Gastroesophageal sphincter (tissue), 4 donors: ENCODE measurements at regions not wholly inside any gene's neighbourhood (a gene's known extent, or its start where the extent isn't known, plus 50 kb on each side); places are given as distances from the start of the nearest gene placed in this dataset.

ENCODE experiments used
- ATAC-seq: fragments of 150-250 bp; one replicate; pipeline ENCODE4 v1.9.1; 2016; ENCODE audit warnings: mild to moderate bottlenecking, moderate library complexity
- H3K27ac ChIP-seq, 4 donors: fragments of 200-600 bp; sonication (generic) in 3 of 4; 1 replicate in 3 of 4; 2 replicates in 1 of 4; pipeline ENCODE4 v1.5.1; 2016 to 2019
- H3K27me3 ChIP-seq: fragments of 200-600 bp; sonication (generic); one replicate; pipeline ENCODE4 v1.5.1; 2019
- H3K36me3 ChIP-seq, 2 donors: fragments of 200-600 bp; sonication (generic); one replicate each; pipeline ENCODE4 v1.5.1; 2019; ENCODE audit warnings: control low read depth in 1 of 2
- H3K4me1 ChIP-seq, 3 donors: fragments of 200-600 bp; sonication (generic); 1 replicate in 2 of 3; 2 replicates in 1 of 3; pipeline ENCODE4 v1.5.1; 2016 to 2019; ENCODE audit warnings: control low read depth in 2 of 3
- H3K4me3 ChIP-seq, 2 donors: fragments of 200-600 bp; sonication (generic); one replicate each; pipeline ENCODE4 v1.5.1; 2019; ENCODE audit warnings: mild to moderate bottlenecking in 1 of 2, moderate library complexity in 1 of 2
- H3K9me3 ChIP-seq, 3 donors: fragments of 200-600 bp; sonication (generic); one replicate each; pipeline ENCODE4 v1.5.1; 2017 to 2019; ENCODE audit warnings: control low read depth in 2 of 3
- EP300 ChIP-seq: sonication (generic); formaldehyde crosslinking; IDR thresholded peaks from one replicate; pipeline ENCODE4 v1.6.1; 2017; ENCODE audit warnings: antibody characterized with exemption, mild to moderate bottlenecking
- POLR2A ChIP-seq, 2 donors: fragments of 450-650 bp; IDR thresholded peaks; one replicate each; pipeline ENCODE4 v1.6.1; 2017; ENCODE audit warnings: antibody characterized with exemption in 2 of 2, mild to moderate bottlenecking in 2 of 2, moderate library complexity in 1 of 2
- POLR2AphosphoS5 ChIP-seq: sonication (generic); formaldehyde crosslinking; IDR thresholded peaks from one replicate; pipeline ENCODE4 v1.6.1; 2017; ENCODE audit warnings: antibody characterized with exemption
- WGBS, 2 donors: methylation state at CpG; one replicate each; pipeline ENCODE4 v1.1.5; 2018; ENCODE audit warnings: low coverage in 1 of 2; 5-methylcytosine and 5-hydroxymethylcytosine counted together
- TF ChIP-seq, protein P1 (sequence below), 4 experiments: fragments of 200-600 bp in 2 of 4; fragments of 450-650 bp in 2 of 4; sonication (generic) in 1 of 4; IDR thresholded peaks; one replicate each; pipeline ENCODE4 v1.5.1; 2017 to 2019; ENCODE audit warnings: antibody characterized with exemption in 4 of 4, mild to moderate bottlenecking in 2 of 4, moderate library complexity in 2 of 4

DNA sequence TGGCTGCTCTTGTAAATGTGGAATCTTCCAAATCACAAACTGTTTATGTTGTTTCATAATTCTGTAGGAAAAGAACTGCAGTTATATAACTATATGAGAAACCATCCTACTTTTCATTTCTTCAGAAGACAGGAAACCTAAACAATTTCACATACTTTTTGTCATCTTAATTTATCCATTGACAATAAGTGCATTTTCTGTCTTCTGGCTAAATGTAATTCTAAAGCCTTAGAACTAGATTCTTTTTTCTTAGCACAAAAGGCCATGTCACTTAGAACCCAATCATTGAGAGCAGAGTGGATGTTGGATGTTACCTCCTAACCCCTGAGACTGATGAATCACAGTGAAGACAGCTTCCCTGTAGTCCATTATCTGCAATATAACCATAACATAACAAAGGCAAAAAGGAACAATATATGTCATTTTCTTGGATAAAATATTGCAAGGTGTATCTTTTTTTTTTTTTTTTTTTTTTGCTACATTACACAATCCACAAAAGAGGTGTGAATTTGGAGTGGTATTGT is 410.2 kb upstream of the PRMT6 start:
- no peak overlapping the region for H3K27ac ChIP-seq
- TF ChIP-seq POLR2A (IDR thresholded peaks at IDR 0.05) (no peak), EP300 (no peak), POLR2AphosphoS5 (no peak)
- TF ChIP-seq, protein P1, sequence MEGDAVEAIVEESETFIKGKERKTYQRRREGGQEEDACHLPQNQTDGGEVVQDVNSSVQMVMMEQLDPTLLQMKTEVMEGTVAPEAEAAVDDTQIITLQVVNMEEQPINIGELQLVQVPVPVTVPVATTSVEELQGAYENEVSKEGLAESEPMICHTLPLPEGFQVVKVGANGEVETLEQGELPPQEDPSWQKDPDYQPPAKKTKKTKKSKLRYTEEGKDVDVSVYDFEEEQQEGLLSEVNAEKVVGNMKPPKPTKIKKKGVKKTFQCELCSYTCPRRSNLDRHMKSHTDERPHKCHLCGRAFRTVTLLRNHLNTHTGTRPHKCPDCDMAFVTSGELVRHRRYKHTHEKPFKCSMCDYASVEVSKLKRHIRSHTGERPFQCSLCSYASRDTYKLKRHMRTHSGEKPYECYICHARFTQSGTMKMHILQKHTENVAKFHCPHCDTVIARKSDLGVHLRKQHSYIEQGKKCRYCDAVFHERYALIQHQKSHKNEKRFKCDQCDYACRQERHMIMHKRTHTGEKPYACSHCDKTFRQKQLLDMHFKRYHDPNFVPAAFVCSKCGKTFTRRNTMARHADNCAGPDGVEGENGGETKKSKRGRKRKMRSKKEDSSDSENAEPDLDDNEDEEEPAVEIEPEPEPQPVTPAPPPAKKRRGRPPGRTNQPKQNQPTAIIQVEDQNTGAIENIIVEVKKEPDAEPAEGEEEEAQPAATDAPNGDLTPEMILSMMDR (IDR thresholded peaks at IDR 0.05): no peak
- no peaks in the 10 kb centered on the region for H3K9me3 ChIP-seq
- no peak for ATAC-seq
- no peaks in the 10 kb centered on the region for H3K36me3 ChIP-seq
- H3K27me3 ChIP-seq: no peaks in the 10 kb centered on the region
- no peak overlapping the region for H3K4me3 ChIP-seq
- H3K4me1 ChIP-seq: no peaks in the 10 kb centered on the region

DNA sequence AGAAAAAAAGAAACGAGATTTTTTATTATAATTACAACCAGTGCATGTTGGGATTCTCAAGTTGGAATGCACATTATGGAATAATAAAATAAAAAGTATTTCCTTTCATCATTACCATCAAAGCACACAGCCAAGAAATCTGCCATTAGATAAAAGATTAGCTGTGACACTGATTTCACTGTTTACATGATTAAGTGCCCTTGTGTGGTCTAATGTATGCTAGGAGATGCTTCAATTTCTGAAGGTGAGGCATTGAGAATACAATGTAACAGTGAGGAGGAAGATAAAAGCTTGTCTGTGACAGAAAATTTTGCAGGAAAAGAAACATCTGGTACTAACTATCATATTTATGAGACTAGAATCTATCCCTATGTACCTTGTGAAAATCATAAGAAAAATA is 409.7 kb upstream of the PRMT6 start:
- Histone ChIP-seq H3K9me3 (no peaks in the 10 kb centered on the region), H3K4me3 (no peak overlapping the region), H3K36me3 (no peaks in the 10 kb centered on the region), H3K27ac (no peak overlapping the region), H3K4me1 (no peaks in the 10 kb centered on the region), H3K27me3 (no peaks in the 10 kb centered on the region)
- no peak for ATAC-seq
- no CpG with 5 or more reads among the region's 1 CpG for WGBS, 2 donors
- TF ChIP-seq, protein P1 (IDR thresholded peaks at IDR 0.05): no peak
- no peak for TF ChIP-seq POLR2AphosphoS5
- no peak for TF ChIP-seq POLR2A (IDR thresholded peaks at IDR 0.05)
- TF ChIP-seq EP300: no peak

DNA sequence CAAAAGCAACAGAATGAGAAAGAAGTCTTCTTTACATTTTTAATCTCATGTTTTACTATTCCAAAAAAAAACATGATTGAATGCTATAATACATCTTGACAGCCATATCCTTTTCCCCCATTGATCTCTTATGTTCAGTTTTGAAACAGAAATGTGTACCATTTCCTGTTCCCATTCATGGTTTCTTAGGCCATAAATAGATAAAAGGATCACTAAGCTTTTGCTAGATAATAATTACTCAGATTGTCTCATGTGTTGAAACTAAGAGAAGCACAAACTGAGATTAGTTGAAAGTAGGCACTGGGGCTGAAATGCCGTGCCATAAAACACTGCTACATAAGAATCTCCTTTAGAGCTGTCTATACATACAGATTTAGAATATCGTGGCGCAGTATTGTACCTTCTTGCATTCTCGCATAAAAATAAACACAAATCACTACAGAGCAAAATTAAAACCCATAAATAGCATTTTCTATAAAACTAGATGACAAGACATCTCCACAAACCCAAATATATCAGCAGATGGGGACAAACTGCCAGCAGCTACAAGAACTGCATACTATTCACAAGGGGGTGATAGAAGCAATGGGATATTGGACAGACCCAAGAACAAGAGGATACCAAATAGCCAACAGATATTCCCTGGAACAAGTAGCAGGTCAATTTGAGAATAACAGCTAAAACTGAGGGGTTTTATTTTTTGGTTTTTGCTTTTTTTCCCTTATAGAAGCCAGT is 405.3 kb upstream of the PRMT6 start:
- no peak overlapping the region for H3K27ac ChIP-seq
- H3K4me3 ChIP-seq: no peak overlapping the region
- H3K27me3 ChIP-seq: no peaks in the 10 kb centered on the region
- no peaks in the 10 kb centered on the region for H3K9me3 ChIP-seq
- WGBS, 2 donors: 78 to 82% methylated on average over 3 to 4 of the region's 4 CpGs
- TF ChIP-seq, protein P1 (IDR thresholded peaks at IDR 0.05): no peak
- TF ChIP-seq POLR2A (IDR thresholded peaks at IDR 0.05) (no peak), POLR2AphosphoS5 (no peak), EP300 (no peak)
- no peaks in the 10 kb centered on the region for H3K4me1 ChIP-seq
- no peaks in the 10 kb centered on the region for H3K36me3 ChIP-seq
- ATAC-seq: no peak

DNA sequence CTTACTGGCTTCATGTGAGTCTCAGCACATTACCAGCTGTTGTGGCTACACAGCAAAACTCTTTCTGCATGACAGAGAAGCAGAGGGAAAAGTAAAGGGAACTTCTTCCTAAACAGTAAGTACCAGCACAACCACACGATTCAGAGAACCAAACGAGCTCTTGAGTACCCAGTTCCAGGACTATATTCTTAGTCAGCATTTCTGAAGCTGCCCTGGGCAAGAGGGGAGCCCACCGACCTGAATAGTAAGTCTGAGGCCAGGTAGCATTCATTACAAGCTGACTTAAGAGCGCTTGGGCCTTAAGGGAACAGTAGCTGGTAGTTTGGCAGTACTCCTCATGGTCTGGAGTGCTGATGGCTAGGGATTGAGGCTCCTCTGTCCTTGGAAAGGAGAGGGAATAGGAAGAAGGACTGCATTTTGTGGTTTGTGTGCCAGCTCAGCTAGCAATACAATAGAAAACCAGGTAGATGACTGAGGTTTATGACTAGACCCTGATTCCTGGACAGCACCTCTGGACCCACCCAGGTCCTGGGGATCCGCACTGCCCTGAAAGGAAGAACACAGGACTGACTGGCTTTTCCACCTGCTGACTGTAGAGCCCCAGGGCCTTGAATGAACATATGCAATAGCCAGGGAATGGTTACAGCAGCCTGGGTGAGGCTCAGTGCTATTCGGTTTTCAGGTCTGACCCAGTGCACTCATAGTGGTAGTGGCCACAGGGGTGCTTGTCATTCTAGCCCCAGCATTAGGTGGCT is 396.8 kb upstream of the PRMT6 start:
- Histone ChIP-seq H3K27ac (no peak overlapping the region), H3K4me1 (no peaks in the 10 kb centered on the region), H3K9me3 (peaks cover 0 to 19% (median 0%) of the 10 kb centered on the region in 3 donors), H3K27me3 (no peaks in the 10 kb centered on the region), H3K4me3 (no peak overlapping the region), H3K36me3 (no peaks in the 10 kb centered on the region)
- TF ChIP-seq POLR2AphosphoS5 (no peak), EP300 (no peak), POLR2A (IDR thresholded peaks at IDR 0.05) (no peak)
- TF ChIP-seq, protein P1 (IDR thresholded peaks at IDR 0.05): no peak
- ATAC-seq: no peak
- 60 to 92% methylated on average over 1 to 2 of the region's 6 CpGs for WGBS, 2 donors
